22Rv1 (cell line): ENCODE measurements at regions not wholly inside any gene's neighbourhood (a gene's known extent, or its start where the extent isn't known, plus 50 kb on each side); places are given as distances from the start of the nearest gene placed in this dataset.

Source experiments
- CTCF ChIP-seq: fragments of 450-650 bp; IDR thresholded peaks from 2 replicates; pipeline ENCODE4 v1.5.1; 2017; ENCODE audit warnings: mild to moderate bottlenecking
- ZFX ChIP-seq: fragments of 450-650 bp; IDR thresholded peaks from 2 replicates; pipeline ENCODE4 v1.6.1; 2017; ENCODE audit warnings: antibody characterized with exemption, borderline replicate concordance

DNA sequence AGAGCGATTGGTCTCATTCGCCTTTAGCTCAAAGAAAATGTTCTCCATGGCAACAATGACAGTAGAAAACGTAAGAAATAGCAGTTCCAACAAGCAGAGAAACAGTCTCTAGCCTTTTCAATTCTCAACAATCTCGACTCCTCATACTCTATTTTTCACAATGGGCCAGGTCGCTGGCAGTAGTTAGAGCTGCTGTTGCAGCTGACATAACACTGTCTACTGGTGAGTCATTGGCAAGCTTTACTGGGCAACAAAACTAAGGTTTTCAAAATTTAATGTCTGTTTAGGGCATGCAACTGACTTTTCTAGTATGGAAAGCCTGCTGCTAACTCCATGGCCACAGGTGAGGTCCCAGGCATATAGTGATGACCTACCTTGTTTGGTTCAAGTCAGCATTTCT lies 221.1 kb upstream of the KAZN start:
- TF ChIP-seq ZFX: no peak
- TF ChIP-seq CTCF: no peak
